Fibroblast of skin of left quadriceps (primary cell): ENCODE measurements at regions not wholly inside any gene's neighbourhood (a gene's known extent, or its start where the extent isn't known, plus 50 kb on each side); places are given as distances from the start of the nearest gene placed in this dataset.
"Not testable (repeated sequence)": the region's sequence is repeated elsewhere in the genome, so short reads cannot be mapped to it uniquely, and the experiment has no call there.

Experiments
- DNase-seq, 2 experiments: peaks; one replicate each; pipeline ENCODE4 v3.0.0-alpha.2; 2013; ENCODE audit warnings: low read depth in 2 of 2

- DNase-seq: no peak
These were observed 72.8 kb upstream of the ANKH start for GRCh38 chr5:14944350-14944739.

GRCh38 chr5:14942212-14942611 is 70.6 kb upstream of the ANKH start:
- DNase-seq: no peak

GRCh38 chr5:14937254-14937653 is 65.7 kb upstream of the ANKH start:
- DNase-seq: no peak

- no peak for DNase-seq
These were observed 65.0 kb upstream of the ANKH start for GRCh38 chr5:14936588-14936987.

GRCh38 chr5:14935341-14935740 is 63.8 kb upstream of the ANKH start:
- DNase-seq: no peak

- DNase-seq: no peak
These were observed 61.4 kb upstream of the ANKH start for GRCh38 chr5:14932902-14933469.

- no peak for DNase-seq
These were observed 58.9 kb upstream of the ANKH start for GRCh38 chr5:14930486-14930885.

GRCh38 chr5:14929293-14930065 is 57.9 kb upstream of the ANKH start:
- no peak for DNase-seq

- DNase-seq: peak in 1 of 2 experiments; percentile 63
These were observed 57.1 kb upstream of the ANKH start for GRCh38 chr5:14928661-14929060.

- no peak for DNase-seq
These were observed 53.7 kb upstream of the ANKH start for GRCh38 chr5:14925326-14925725.

- DNase-seq: not testable (repeated sequence)
These were observed 51.4 kb upstream of the ANKH start for GRCh38 chr5:14922952-14923351.

- DNase-seq: no peak
These were observed 50.9 kb upstream of the ANKH start for GRCh38 chr5:14922456-14922855.
